ENCODE measurements at regions not wholly inside any gene's neighbourhood (a gene's known extent, or its start where the extent isn't known, plus 50 kb on each side); places are given as distances from the start of the nearest gene placed in this dataset.

DNA sequence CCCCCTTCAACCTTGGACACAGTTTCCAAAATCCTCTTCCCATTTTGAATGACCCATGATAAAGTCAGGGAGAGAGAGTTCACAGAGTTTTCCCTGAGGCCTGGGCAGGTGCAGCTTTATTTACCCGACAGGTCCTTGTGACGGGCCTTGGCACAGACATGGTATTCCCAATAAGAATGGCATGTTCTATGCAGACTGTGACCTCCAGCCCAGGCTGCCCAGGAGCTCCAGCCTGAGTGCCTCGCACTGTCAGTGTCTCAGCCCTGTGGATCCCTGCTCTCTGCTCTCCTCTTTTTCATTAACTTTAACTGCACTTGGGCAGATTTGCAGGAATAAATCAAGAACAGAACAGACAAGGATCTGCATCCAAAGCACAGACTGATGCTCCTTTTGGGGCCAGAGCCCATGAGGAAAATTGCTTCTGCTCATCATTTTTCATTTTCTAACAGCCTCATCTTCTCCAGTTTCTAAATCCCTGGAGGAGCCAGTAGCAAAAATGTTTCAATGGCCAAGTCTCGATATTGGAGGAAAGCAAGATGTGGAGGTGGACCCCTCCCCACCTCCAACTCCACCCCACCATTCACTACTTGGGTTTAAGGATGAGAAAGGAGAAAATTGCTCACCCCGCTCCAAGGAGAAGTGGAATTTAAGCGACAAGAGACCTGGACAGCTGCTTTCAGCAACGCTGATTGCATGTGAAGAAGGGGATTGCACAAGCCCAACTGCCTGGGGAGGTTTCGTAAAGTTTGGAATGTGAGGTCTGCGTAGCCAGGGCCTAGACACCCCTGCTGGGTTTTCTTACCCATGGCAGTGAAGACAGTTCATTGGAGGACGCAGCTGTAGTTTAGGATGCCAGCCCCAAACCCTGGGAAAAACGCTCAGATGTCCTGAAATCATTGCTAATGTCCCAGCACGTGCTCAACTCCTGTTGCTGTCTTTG, 225.9 kb downstream of the WDR11 start:
- TF ChIP-seq, protein P1, sequence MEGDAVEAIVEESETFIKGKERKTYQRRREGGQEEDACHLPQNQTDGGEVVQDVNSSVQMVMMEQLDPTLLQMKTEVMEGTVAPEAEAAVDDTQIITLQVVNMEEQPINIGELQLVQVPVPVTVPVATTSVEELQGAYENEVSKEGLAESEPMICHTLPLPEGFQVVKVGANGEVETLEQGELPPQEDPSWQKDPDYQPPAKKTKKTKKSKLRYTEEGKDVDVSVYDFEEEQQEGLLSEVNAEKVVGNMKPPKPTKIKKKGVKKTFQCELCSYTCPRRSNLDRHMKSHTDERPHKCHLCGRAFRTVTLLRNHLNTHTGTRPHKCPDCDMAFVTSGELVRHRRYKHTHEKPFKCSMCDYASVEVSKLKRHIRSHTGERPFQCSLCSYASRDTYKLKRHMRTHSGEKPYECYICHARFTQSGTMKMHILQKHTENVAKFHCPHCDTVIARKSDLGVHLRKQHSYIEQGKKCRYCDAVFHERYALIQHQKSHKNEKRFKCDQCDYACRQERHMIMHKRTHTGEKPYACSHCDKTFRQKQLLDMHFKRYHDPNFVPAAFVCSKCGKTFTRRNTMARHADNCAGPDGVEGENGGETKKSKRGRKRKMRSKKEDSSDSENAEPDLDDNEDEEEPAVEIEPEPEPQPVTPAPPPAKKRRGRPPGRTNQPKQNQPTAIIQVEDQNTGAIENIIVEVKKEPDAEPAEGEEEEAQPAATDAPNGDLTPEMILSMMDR (IDR thresholded peaks at IDR 0.05; ENCODE audit: insufficient read depth, low read length, poor library complexity, severe bottlenecking): no peak
- TF ChIP-seq EZH2phosphoT487 (conservative IDR thresholded peaks at IDR 0.05; ENCODE audit: low read length): no peak
